GM19025 (cell line): ENCODE measurements at regions not wholly inside any gene's neighbourhood (a gene's known extent, or its start where the extent isn't known, plus 50 kb on each side); places are given as distances from the start of the nearest gene placed in this dataset.

Experiments used
- ATAC-seq: cut with Tn5 transposase; IDR thresholded peaks from one replicate; pipeline ENCODE4 v1.9.1; 2021; ENCODE audit warnings: mild to moderate bottlenecking, low read depth, moderate library complexity; ENCODE audit not compliant: unreplicated experiment

DNA sequence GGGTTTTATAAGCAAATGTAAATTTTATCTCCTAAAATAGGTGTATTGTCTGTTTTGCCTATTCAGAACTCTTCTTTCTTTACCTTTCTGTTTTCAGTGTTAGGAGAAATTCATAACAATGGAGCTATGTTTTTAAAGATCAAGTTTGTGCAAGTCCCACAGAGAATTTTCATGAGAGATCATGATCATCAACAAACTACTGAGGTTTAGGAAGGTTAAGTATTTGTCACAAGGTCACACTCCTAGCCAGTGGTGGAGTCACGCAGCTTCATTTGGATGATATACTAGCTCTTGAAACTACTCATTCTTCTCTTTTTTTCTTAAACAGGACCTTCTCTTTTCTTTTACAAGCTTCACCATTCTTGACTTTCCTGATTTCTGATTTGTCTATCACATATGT is 892.6 kb upstream of the FRG1 start:
- no peak for ATAC-seq

DNA sequence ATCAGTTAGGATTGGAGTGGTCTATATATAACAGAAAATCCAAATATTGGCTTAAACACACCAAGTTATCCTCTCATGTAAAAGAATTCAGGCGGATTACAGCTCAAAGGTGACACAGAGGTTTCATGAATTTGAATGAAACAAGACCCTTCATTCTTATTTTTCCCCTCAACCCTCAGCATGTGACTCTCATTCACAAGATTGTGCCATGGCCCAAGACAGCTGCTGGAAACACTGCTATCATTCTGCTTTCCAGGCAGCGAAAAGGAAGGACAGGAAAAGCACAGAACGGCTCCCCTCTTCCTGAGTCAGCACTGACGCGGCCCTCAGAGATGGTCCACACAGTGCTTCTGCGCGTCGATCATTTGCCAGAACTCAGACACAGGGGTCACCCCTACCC is 891.0 kb upstream of the FRG1 start:
- no peak for ATAC-seq

DNA sequence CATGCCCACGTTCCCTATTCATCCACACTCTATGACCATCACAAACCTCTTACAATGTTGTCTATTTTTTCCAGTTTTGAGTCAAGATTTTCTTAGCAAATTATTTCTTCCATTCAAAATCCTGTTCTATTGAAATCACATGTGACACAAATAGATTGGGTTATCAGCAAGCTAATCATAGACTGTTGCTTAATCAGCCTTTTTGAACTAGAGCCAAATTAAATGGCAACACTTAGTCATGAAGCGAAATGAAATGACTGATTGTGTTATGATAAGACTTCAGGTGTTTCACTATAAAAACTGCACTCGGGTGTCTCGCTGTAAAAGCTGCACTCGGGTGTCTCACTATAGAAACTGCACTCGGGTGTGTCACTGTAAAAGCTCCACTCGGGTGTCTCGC is 890.0 kb upstream of the FRG1 start:
- no peak for ATAC-seq

DNA sequence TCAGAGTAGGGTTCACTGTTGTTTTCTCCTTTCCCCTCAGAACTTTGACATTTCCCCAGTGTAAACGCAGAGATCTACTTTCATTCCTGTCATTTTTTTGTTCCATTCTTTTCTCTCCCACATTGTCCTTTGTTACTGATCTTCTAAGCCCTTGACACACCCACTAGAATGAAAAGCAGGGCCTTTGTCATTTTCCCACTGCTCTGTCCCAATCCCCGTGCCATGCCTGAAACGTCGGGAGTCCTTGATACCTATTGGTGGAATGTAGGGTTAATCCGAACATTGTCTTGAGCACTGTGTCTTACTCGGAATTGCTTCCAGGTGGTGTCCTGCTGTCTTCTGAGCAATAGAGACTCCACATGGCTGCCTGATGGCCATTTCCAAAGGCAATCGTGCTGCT is 887.1 kb upstream of the FRG1 start:
- ATAC-seq, result no peak

DNA sequence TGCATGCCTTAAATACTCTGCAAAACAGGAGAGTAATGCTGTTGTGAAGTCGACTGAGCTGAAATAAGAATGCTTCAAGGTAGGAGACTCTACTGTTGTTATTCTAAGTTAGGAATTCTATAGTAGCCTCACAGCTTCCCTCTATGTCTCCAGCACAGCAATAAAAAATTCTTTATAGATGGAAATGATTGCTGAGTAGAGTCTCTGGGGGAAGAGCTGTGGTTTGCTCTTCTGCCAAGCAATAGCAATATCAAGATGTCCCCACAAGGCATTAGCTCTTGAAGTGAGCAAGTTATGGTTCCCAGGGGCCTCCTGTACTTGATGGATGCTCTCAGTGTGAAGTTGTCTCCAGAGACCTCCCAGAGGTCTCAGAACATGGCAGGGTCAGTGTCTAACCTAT is 880.6 kb upstream of the FRG1 start:
- no peak for ATAC-seq

DNA sequence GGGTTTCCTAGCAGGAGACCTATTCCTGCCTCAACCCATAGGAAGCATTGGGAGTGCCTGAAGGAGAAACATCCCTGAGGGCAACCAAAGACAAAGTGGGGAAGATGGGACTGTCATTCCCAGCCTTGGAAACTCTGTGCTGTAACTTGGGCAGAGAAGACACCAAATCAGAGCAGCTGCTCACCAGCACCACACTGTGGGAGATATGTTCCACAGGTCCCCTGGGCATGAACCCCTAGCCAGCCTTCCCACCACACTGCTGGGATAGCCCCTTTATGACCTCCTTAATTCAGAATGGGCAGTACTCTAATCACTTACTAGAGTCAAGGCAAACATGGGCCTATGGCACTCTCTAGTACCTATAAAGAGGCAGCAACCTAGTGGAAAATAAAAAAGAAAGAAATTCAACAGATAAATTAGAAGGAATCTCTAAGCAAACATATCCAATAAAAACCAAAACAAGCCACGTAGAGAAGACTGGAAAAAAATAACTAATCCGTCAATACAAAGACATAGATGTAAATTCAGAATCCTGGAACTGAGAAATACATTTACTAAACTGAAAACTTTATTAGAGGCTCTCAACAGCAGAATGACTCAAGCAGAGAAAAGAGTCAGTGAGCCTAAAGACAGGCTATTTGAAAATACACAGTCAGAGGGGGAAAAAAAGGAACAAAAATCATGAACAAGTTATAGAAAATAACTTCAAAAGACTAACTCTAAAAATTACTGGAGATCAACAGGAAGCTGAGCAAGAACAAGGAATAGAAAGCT is 878.4 kb upstream of the FRG1 start:
- ATAC-seq, result no peak

DNA sequence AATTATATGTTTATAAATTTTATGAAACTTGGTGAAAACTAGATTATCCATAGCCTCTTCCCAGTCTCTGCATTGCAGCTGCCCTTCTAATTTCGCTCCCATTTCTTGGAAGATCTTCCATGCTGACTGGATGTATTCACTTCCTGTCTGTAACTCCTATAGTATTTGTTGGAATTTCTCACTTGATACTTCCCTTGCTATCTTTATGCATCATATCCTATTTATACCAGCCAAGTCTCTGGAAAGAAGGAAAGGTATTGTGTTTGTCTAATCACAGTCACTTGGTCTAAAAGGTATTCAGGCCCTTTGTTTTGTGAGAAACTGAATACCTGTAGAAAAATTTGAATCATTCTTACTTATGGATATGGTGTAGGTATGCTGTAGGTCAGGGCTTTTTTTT is 870.9 kb upstream of the FRG1 start:
- no peak for ATAC-seq

DNA sequence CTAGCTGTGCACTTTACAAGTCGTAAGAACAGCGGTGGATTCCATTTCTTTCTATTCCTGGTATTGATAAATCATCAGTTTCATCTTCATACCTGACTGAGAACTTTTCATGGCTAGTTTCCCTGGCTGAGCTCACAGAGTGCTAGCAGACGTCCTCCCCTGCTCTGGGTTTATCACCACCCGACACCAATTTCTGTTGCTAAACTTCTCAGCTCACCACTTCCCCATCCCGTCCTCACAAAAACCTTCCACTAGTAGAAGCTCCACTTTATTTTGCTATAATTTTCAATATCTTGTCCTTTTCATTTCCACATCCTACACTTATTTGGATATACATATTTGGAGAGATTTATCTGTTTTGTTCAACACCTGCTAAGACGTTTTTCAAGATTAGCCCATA is 869.4 kb upstream of the FRG1 start:
- no peak for ATAC-seq

DNA sequence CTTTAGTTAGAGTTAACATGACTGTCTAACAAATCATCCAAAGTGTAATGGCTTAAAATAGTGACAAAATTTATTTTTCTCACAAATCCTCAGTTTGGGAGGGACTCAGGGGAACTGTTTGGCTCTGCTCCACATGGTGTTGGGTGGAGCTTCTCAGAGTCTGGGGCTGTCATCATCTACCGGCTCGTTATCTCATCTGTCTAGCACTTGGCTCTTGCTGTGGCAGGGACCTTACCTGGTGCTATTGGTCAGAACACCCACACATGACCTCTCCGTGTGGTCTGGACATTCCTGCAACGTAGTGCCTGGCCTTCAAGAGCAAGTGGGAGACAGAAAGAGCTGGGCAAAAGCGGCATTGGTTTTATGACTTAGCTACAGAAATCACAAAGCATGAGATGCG is 866.9 kb upstream of the FRG1 start:
- no peak for ATAC-seq

DNA sequence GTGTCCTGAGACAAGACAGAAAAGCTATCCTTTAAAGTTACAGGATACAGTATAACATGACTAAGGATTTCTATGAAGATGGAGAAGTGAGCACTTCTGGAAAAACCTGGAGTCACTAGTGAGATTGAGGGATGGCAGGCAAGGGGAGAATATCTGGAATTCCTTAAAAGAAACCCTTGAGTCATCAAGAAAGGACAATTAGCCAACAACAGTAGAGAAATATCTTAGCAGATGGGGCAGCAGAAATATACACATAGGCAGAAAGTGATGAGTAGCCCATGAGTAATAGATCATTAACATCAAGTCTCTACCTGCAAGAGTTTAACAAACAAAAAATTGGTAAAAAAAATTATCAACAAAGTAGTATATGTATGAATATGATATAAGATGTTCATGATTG is 858.8 kb upstream of the FRG1 start:
- ATAC-seq, result no peak

DNA sequence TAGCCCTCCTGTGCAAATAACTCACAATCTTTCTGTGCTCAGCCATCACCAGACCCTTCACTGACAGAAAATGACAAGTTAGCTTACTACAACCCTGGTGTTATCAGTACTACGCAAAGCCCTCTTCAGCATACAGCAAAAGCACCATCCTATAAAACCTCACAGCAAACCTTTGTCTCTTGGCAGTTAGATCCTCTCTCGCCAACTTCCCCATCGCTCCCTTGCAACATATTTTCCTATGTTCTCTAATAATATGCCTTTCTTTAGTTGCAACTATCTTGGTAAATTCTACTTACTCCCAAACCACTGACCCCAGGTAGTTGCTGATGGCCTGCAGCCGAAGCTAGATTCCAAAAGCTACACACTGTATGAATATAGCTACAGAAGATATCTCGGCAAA is 856.9 kb upstream of the FRG1 start:
- ATAC-seq, result no peak

DNA sequence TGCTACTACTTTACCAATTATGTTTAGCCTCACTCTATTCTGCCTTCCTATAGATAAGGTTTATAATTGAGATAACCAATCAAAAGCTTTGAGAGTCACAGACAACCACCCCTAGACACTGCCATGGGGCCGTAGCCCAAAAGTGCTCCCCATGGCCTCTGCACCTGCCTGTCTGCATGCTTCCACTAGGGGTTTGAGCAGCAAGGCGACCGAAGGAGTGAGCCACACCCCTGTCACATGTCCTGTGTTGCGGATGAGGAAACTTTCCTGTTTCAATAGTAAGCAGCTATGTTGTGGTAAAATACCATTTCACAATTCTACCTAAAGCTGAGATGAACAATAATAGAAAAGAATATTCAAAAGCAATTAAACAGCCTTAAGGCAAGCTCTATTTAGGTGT is 856.0 kb upstream of the FRG1 start:
- ATAC-seq, result no peak

DNA sequence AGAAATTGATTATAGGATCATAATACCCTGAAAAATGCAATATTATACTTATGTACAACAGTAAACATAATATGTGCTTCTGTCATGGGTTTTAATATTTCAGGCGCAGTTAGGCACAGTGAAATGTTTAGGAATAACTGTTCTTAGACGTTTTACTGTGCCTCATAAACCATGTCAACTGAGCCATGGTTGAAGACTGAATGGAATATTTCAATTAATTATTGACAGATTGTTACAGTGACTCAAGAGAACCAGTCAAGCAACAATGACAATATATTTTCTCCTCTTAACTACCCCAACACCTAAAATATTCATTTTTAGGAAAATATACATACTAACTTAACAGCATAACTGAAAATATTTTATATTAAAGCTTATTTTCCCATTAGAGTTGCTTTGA is 852.7 kb upstream of the FRG1 start:
- no peak for ATAC-seq

DNA sequence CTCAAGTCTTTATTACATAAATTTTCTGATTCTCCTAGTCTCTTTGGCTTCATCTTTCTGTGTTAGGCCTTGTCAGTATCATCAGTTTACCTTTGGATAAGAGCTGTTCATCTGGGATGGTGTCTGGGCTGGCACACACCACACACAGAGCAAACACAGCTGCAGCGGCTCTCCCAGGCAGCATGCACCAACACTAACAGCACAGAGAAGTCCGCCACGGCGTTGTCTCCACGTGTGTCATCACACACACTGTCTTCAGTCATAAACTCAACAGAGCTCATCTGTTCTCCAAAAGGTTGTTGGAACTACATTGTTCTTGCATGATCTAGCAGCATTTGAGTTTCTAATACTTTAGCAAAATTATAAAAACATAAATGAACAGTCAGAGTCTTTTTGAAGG is 851.9 kb upstream of the FRG1 start:
- no peak for ATAC-seq

DNA sequence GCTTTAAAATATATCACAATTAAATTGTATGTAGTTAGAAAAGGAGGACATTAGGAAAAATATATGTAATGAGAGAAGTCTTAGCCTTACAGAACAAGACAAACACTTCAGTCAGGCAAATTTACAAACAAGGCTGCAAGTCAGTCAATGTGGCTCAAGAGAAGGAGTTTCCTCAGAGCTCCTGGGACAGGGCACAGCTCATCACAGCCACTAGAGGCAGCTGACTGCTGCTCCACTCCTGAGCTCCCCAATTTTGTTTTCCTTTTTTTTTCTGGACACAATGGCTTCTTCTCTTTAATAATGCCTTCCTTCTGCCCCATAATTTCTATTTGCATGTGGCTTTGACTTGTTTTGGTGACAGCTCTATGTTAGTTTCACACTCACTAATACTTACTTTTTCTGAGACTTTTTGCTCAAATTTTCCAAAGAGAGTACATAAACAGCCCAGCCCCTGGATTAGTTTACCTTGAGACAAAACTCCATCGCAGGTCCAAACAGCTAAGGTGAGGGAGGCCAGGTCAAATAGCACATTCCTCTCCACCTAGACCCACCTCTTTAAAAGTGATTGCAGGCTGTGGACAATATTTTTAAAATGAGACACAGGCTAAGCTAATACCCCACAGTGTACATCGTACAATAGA is 850.4 kb upstream of the FRG1 start:
- no peak for ATAC-seq

DNA sequence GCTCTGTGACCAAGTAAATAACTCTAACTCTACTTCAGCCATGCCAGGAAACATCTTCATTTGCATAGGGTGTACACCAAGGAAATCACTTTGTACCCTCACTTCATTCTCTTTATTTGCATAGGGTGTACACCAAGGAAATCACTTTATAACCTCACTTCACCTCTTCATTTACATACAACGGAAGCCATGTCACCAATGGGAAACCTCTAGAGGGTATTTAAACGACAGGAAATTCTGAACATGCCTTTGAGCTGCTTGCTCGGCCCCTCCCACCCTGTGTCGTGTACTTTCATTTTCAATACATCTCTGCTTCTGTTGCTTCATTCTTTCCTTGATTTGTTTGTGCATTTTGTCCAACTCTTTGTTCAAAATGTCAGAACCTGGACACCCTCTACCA is 848.1 kb upstream of the FRG1 start:
- no peak for ATAC-seq

DNA sequence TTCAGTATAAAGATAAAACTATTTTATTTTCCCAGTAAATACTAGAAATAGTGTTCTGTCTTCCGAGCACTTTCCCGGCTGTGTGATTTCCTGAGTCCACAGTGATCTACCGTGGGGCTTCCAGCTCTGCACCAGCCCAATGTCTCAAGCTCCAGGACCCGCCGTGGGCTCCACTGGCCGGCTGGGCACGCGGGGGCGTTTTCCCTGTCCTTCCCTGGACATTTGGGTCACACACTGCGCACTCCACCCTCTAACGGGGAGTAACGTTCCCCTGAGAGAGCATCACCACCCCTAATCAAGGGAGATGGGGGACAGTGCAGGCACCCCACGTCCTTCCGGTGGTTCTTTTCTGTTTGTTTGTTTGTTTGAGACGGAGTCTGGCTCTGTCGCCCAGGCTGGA is 844.6 kb upstream of the FRG1 start:
- ATAC-seq, result no peak

DNA sequence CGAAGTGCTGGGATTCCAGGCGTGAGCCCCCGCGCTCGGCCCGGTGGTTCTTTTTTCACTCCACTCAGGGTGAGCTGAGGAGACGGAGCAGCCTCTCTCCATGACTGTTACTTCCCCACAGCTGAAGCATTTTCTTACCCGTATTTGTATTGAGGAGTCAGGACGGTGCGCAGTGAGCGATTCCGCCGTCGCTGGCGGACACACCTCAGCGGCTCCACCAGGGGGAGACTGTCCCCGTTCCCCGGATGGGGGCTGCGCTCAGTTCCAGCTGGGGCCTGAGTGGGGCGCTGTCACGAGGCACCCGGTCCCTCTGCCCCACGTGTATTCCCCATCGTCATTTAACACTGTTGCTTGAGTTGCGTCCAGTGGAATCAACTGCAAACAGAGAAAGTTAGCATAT is 844.0 kb upstream of the FRG1 start:
- ATAC-seq, result no peak

DNA sequence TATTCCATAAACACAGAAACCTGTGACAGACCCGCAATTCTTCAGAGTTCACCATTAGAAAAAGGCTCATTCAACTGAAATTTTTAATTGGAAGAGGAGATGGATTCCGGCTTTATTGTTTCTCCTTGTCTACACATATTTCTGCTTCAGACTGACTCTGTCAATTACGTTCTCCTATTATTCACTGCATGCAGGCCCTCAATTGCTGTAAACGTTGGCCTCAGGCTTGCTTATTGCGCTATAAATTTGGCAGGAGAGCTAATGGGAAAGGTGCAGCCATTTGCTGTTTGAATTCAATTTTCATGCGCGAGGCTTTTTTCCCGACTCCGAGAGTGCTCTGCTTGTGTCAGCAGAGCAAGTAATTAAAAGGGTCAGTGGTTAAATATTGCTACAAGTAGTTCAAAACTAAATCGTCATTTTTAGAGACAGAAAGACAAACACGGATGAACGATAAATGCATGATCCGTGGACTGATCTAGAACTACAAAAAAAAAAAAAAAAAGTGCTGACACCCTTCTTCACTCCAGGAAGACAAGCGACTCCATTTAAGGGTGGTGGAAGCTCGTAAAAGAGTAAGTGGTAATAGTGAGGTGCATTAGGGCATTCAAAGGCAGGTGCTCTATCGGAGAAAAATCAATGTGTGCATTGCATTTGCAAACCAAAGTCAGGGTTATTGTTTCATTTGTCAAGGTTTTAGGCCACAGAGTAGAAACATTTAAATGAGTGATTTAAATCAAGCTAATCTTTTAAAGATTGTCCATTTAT is 841.6 kb upstream of the FRG1 start:
- ATAC-seq, result no peak

DNA sequence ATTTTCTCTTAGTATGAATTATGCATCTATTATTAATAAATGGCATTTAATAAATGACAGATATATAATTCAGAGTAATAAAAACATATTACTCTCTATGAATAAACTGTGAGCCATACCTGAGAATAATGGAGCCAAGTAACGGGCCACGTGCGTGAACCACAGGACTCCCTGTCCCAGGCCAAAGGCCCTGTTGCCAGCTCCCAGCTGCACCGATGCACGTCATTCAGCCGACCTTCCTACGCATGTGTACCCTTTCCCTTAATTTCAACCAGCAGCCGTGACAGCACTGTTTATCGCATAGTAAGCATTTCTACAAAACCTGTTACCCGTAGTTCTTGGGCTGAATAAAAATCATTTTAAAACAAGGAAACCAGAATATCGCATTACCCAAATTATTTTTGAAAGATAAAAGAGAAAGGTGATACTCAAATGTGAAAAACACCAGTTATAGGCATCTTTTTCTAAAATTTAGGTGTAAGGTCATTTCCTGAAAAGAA is 827.2 kb upstream of the FRG1 start:
- no peak for ATAC-seq

DNA sequence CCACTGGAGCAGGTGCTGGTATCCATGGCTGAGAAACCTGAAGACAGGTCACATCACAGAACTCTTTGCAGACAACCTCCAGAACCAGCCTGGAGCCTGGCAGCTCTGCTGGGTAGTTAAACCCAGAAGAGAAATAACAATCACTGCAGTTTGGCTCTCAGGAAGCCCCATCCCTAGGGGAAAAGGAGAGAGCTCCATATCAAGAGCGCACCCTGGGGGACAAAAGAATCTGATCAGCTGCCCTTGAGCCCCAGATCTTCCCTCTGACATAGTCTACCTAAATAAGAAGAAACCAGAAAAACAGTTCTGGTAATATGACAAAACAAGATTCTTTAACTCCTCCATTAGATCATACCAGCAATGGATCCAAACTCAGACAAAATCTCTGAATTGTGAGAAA is 823.2 kb upstream of the FRG1 start:
- ATAC-seq, result no peak

DNA sequence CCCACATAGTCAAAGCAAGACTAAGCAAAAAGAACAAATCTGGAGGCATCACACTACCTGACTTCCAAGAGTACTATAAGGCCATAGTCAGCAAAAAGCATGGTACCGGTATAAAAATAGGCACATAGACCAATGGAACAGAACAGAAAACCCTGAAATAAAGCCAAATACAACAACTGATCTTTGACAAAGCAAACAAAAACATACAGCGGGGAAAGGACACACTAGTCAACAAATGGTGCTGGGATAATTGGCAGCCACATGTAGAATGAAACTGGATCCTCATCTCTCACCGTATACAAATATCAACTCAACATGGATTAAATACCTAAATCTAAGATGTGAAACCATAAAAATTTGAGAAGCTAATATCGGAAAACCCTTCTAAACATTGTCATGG is 819.3 kb upstream of the FRG1 start:
- ATAC-seq, result no peak
